Neural progenitor cell (in vitro differentiated cells): ENCODE measurements at regions not wholly inside any gene's neighbourhood (a gene's known extent, or its start where the extent isn't known, plus 50 kb on each side); places are given as distances from the start of the nearest gene placed in this dataset.

Experiments
- DNase-seq: peaks from one replicate; pipeline ENCODE4 v3.0.0-alpha.2; 2016; ENCODE audit warnings: low spot score
- H2AFZ ChIP-seq: fragments of 200-600 bp; sonication (generic); replicated peaks from 2 replicates; pipeline ENCODE4 v1.6.1; 2016; ENCODE audit warnings: antibody characterized with exemption
- H3F3A ChIP-seq: fragments of 200-600 bp; sonication (generic); 2 replicates; pipeline ENCODE4 v1.6.1; 2016; ENCODE audit warnings: antibody characterized with exemption, low read depth
- H3K27ac ChIP-seq: fragments of 200-600 bp; sonication (generic); 2 replicates; pipeline ENCODE4 v1.5.1; 2016; ENCODE audit warnings: mild to moderate bottlenecking
- H3K27me3 ChIP-seq: fragments of 200-600 bp; sonication (generic); 2 replicates; pipeline ENCODE4 v1.6.1; 2016; ENCODE audit warnings: mild to moderate bottlenecking, moderate library complexity
- H3K36me3 ChIP-seq: fragments of 200-600 bp; sonication (generic); 2 replicates; pipeline ENCODE4 v1.5.1; 2016
- H3K4me1 ChIP-seq: fragments of 200-600 bp; sonication (generic); 2 replicates; pipeline ENCODE4 v1.6.1; 2016; ENCODE audit warnings: mixed run types
- H3K4me2 ChIP-seq: fragments of 200-600 bp; sonication (generic); 2 replicates; pipeline ENCODE4 v1.6.1; 2016
- H3K4me3 ChIP-seq: fragments of 200-600 bp; sonication (generic); 2 replicates; pipeline ENCODE4 v1.5.1; 2016
- H3K79me2 ChIP-seq: fragments of 200-600 bp; sonication (generic); 2 replicates; pipeline ENCODE4 v1.6.1; 2016; ENCODE audit warnings: low read depth
- H3K9ac ChIP-seq: fragments of 200-600 bp; sonication (generic); 2 replicates; pipeline ENCODE4 v1.6.1; 2016
- H3K9me3 ChIP-seq: fragments of 200-600 bp; sonication (generic); 2 replicates; pipeline ENCODE4 v1.5.1; 2016; ENCODE audit warnings: low read depth
- H4K20me1 ChIP-seq: fragments of 200-600 bp; sonication (generic); 2 replicates; pipeline ENCODE4 v1.6.1; 2016; ENCODE audit warnings: low read depth
- H3K27ac Mint-ChIP-seq: 3 replicates; pipeline ENCODE4 v1.8.0; 2021; ENCODE audit warnings: mixed read lengths
- H3K27me3 Mint-ChIP-seq: 2 replicates; pipeline ENCODE4 v1.8.0; 2022; ENCODE audit warnings: low read depth, mild to moderate bottlenecking, inconsistent platforms, moderate library complexity, mixed read lengths; ENCODE audit not compliant: insufficient read depth
- H3K36me3 Mint-ChIP-seq: 3 replicates; pipeline ENCODE4 v1.8.0; 2021; ENCODE audit warnings: mixed read lengths
- H3K4me1 Mint-ChIP-seq: 3 replicates; pipeline ENCODE4 v1.8.0; 2021; ENCODE audit warnings: mixed read lengths
- H3K4me3 Mint-ChIP-seq: 3 replicates; pipeline ENCODE4 v1.8.0; 2021; ENCODE audit warnings: mild to moderate bottlenecking, moderate library complexity, mixed read lengths
- H3K9me3 Mint-ChIP-seq: 3 replicates; pipeline ENCODE4 v1.8.0; 2020; ENCODE audit warnings: mixed read lengths
- CTCF ChIP-seq: fragments of 200-600 bp; sonication (generic); IDR thresholded peaks from 2 replicates; pipeline ENCODE4 v1.5.1; 2017; ENCODE audit warnings: antibody characterized with exemption, mild to moderate bottlenecking
- EZH2 ChIP-seq: fragments of 200-600 bp; sonication (generic); IDR thresholded peaks from 2 replicates; pipeline ENCODE4 v1.6.1; 2017; ENCODE audit warnings: antibody characterized with exemption, mild to moderate bottlenecking, moderate library complexity
- EZH2phosphoT487 ChIP-seq: fragments of 200-600 bp; sonication (generic); IDR thresholded peaks from 2 replicates; pipeline ENCODE4 v1.6.1; 2017; ENCODE audit warnings: antibody characterized with exemption

- no peak overlapping the region for H3K4me2 ChIP-seq
- H3K9me3 ChIP-seq, result no peaks in the 10 kb centered on the region
- no peaks in the 10 kb centered on the region for H3K9me3 Mint-ChIP-seq
- no peak overlapping the region for H3K4me3 ChIP-seq
- H3K36me3 Mint-ChIP-seq, result no peaks in the 10 kb centered on the region
- H2AFZ ChIP-seq, result no peak overlapping the region
- no peaks in the 10 kb centered on the region for H4K20me1 ChIP-seq
- H3K79me2 ChIP-seq, result no peaks in the 10 kb centered on the region
- DNase-seq, result no peak
- H3K4me1 Mint-ChIP-seq, result no peaks in the 10 kb centered on the region
- no peak overlapping the region for H3K27ac Mint-ChIP-seq
- no peaks in the 10 kb centered on the region for H3K27me3 Mint-ChIP-seq
- no peaks in the 10 kb centered on the region for H3K27me3 ChIP-seq
- no peaks in the 10 kb centered on the region for H3K4me1 ChIP-seq
- no peak overlapping the region for H3K4me3 Mint-ChIP-seq
- H3K36me3 ChIP-seq, result no peaks in the 10 kb centered on the region
- no peaks in the 10 kb centered on the region for H3F3A ChIP-seq
- H3K9ac ChIP-seq, result no peak overlapping the region
- H3K27ac ChIP-seq, result no peak overlapping the region
- TF ChIP-seq CTCF (no peak), EZH2 (no peak), EZH2phosphoT487 (no peak)
Measured at GRCh38 chr5:120096413-120096812, 367.7 kb upstream of the PRR16 start.

DNA sequence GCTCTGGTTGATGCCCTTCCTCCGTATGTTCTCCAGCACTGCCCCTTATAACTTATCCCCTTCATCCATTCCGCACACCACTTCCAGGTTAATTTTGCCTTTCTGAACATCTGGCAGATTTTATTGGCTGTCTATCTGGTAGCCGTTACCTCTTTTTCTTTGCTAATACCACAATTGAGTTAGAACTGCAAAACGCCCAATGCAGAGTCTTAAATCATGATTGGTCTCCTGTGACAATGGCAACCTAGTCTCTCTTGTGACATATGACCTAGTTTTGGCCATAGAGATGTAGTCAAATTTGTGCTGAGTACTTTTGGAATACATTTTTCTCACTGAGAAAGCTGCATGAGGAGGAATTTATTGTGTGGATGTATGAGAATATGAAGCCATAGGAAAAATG is 365.7 kb upstream of the PRR16 start:
- Histone ChIP-seq H3K9ac (no peak overlapping the region), H3K9me3 (no peaks in the 10 kb centered on the region), H2AFZ (no peak overlapping the region), H3K4me2 (no peak overlapping the region), H3K36me3 (no peaks in the 10 kb centered on the region), H3K4me1 (no peaks in the 10 kb centered on the region), H4K20me1 (no peaks in the 10 kb centered on the region), H3K27ac (no peak overlapping the region), H3K4me3 (no peak overlapping the region), H3F3A (no peaks in the 10 kb centered on the region), H3K79me2 (no peaks in the 10 kb centered on the region), H3K27me3 (no peaks in the 10 kb centered on the region)
- Mint-ChIP-seq H3K4me3 (no peak overlapping the region), H3K4me1 (no peaks in the 10 kb centered on the region), H3K36me3 (no peaks in the 10 kb centered on the region), H3K27me3 (no peaks in the 10 kb centered on the region), H3K27ac (no peak overlapping the region), H3K9me3 (no peaks in the 10 kb centered on the region)
- TF ChIP-seq CTCF (no peak), EZH2phosphoT487 (no peak), EZH2 (no peak)
- DNase-seq, result no peak

DNA sequence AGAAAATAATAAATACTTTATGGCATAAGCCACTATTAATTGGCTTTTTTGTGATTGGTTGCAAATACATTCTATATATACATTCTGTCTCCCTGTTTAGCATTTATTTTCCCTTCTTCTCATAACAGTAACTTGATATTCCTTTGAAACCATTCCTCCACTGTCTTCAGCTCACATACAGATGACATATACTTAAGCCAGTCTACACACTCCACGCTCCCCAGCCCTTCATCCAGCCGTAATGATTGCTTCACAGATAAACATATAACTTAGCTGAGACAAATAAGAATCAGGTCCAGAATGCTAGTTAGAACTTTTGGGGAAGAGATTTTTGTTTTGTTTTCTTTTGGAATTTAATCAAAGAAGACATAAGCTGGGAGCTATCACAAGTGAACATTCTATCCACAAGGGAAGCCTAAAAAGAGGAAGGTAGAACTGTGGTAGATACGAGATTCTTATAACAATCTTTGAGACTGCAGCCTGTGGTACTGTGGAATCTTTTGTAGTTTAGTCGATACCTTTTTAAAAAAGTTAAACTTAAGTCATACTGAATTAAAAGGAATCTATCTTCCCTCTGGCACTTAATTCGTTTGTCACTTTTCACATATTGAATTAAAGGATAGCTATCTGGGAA is 365.1 kb upstream of the PRR16 start:
- no peaks in the 10 kb centered on the region for H3K27me3 ChIP-seq
- TF ChIP-seq CTCF (no peak), EZH2phosphoT487 (no peak), EZH2 (no peak)
- no peaks in the 10 kb centered on the region for H3K36me3 Mint-ChIP-seq
- H4K20me1 ChIP-seq, result no peaks in the 10 kb centered on the region
- no peak overlapping the region for H3K27ac Mint-ChIP-seq
- H3K9me3 Mint-ChIP-seq, result no peaks in the 10 kb centered on the region
- no peak overlapping the region for H3K4me3 ChIP-seq
- no peaks in the 10 kb centered on the region for H3K9me3 ChIP-seq
- no peak overlapping the region for H3K27ac ChIP-seq
- no peaks in the 10 kb centered on the region for H3K4me1 Mint-ChIP-seq
- no peaks in the 10 kb centered on the region for H3K4me1 ChIP-seq
- no peak overlapping the region for H2AFZ ChIP-seq
- DNase-seq, result no peak
- H3K27me3 Mint-ChIP-seq, result no peaks in the 10 kb centered on the region
- no peaks in the 10 kb centered on the region for H3F3A ChIP-seq
- H3K79me2 ChIP-seq, result no peaks in the 10 kb centered on the region
- H3K4me2 ChIP-seq, result no peak overlapping the region
- H3K9ac ChIP-seq, result no peak overlapping the region
- H3K4me3 Mint-ChIP-seq, result no peak overlapping the region
- H3K36me3 ChIP-seq, result no peaks in the 10 kb centered on the region
